H9 (cell line): ENCODE measurements at regions not wholly inside any gene's neighbourhood (a gene's known extent, or its start where the extent isn't known, plus 50 kb on each side); places are given as distances from the start of the nearest gene placed in this dataset.

Experiments
- DNase-seq: peaks from one replicate; pipeline ENCODE4 v3.0.0-alpha.2; 2017
- H2AFZ ChIP-seq: one replicate; pipeline ENCODE4 v1.6.1; 2013; ENCODE audit warnings: mild to moderate bottlenecking, low read length, control low read depth, moderate library complexity
- H2AK5ac ChIP-seq: 2 replicates; pipeline ENCODE4 v1.6.1; 2013; ENCODE audit warnings: low read length, control low read depth, mixed read lengths; ENCODE audit not compliant: insufficient read length
- H2BK120ac ChIP-seq: one replicate; pipeline ENCODE4 v1.6.1; 2013; ENCODE audit warnings: low read depth, mild to moderate bottlenecking, low read length, control low read depth, inconsistent platforms; ENCODE audit not compliant: poor library complexity, severe bottlenecking
- H2BK12ac ChIP-seq: 2 replicates; pipeline ENCODE4 v1.6.1; 2013; ENCODE audit warnings: low read length, control low read depth, mixed read lengths, low read depth; ENCODE audit not compliant: insufficient read length
- H2BK15ac ChIP-seq: 2 replicates; pipeline ENCODE4 v1.6.1; 2013; ENCODE audit warnings: low read depth, low read length, control low read depth
- H2BK20ac ChIP-seq: one replicate; pipeline ENCODE4 v1.6.1; 2013; ENCODE audit warnings: low read depth, mild to moderate bottlenecking, low read length, control low read depth, inconsistent platforms; ENCODE audit not compliant: poor library complexity, severe bottlenecking
- H2BK5ac ChIP-seq: 2 replicates; pipeline ENCODE4 v1.6.1; 2013; ENCODE audit warnings: low read length, control low read depth, mixed read lengths; ENCODE audit not compliant: insufficient read length
- H3K14ac ChIP-seq: 2 replicates; pipeline ENCODE4 v1.6.1; 2013; ENCODE audit warnings: low read length, control low read depth; ENCODE audit not compliant: insufficient read depth
- H3K18ac ChIP-seq: 2 replicates; pipeline ENCODE4 v1.6.1; 2013; ENCODE audit warnings: low read depth, mild to moderate bottlenecking, mixed read lengths, low read length, control low read depth; ENCODE audit not compliant: insufficient read length
- H3K23ac ChIP-seq: 2 replicates; pipeline ENCODE4 v1.6.1; 2013; ENCODE audit warnings: low read length, control low read depth, mixed read lengths, low read depth; ENCODE audit not compliant: insufficient read length
- H3K23me2 ChIP-seq: 2 replicates; pipeline ENCODE4 v1.6.1; 2013; ENCODE audit warnings: low read depth, mild to moderate bottlenecking, mixed read lengths, low read length, control low read depth; ENCODE audit not compliant: insufficient read length, poor library complexity, severe bottlenecking
- H3K27ac ChIP-seq: 2 replicates; pipeline ENCODE4 v1.5.1; 2013; ENCODE audit warnings: low read length, control low read depth, mixed read lengths, low read depth; ENCODE audit not compliant: insufficient read length
- H3K27me3 ChIP-seq: 2 replicates; pipeline ENCODE4 v1.6.1; 2013; ENCODE audit warnings: low read length, control low read depth, inconsistent platforms; ENCODE audit not compliant: insufficient read depth
- H3K4ac ChIP-seq: 2 replicates; pipeline ENCODE4 v1.6.1; 2013; ENCODE audit warnings: low read depth, mild to moderate bottlenecking, control low read depth, inconsistent platforms, low read length, moderate library complexity
- H3K4me1 ChIP-seq: 2 replicates; pipeline ENCODE4 v1.6.1; 2013; ENCODE audit warnings: low read length, control low read depth, inconsistent platforms; ENCODE audit not compliant: insufficient read depth
- H3K4me2 ChIP-seq: 2 replicates; pipeline ENCODE4 v1.6.1; 2013; ENCODE audit warnings: low read length, control low read depth, mixed read lengths; ENCODE audit not compliant: insufficient read length, insufficient read depth
- H3K56ac ChIP-seq: 2 replicates; pipeline ENCODE4 v1.6.1; 2013; ENCODE audit warnings: low read depth, mild to moderate bottlenecking, mixed read lengths, low read length, control low read depth; ENCODE audit not compliant: insufficient read length
- H3K79me1 ChIP-seq: 2 replicates; pipeline ENCODE4 v1.6.1; 2013; ENCODE audit warnings: low read depth, mild to moderate bottlenecking, moderate library complexity, low read length, control low read depth, inconsistent platforms; ENCODE audit not compliant: insufficient read depth, poor library complexity, severe bottlenecking
- H3K79me2 ChIP-seq: 2 replicates; pipeline ENCODE4 v1.6.1; 2013; ENCODE audit warnings: low read length, control low read depth, inconsistent platforms; ENCODE audit not compliant: insufficient read depth
- H3K9ac ChIP-seq: 2 replicates; pipeline ENCODE4 v1.6.1; 2013; ENCODE audit warnings: low read length, control low read depth, mixed read lengths; ENCODE audit not compliant: insufficient read length; ENCODE audit errors: extremely low read depth
- H3K9me3 ChIP-seq: one replicate; pipeline ENCODE4 v1.6.1; 2013; ENCODE audit warnings: low read depth, low read length, inconsistent platforms; ENCODE audit not compliant: control insufficient read depth
- H3T11ph ChIP-seq: one replicate; pipeline ENCODE4 v1.6.1; 2013; ENCODE audit warnings: mild to moderate bottlenecking, low read length, control low read depth, inconsistent platforms
- H4K20me1 ChIP-seq: one replicate; pipeline ENCODE4 v1.6.1; 2013; ENCODE audit not compliant: control insufficient read depth, insufficient read length, insufficient read depth
- H4K5ac ChIP-seq: 2 replicates; pipeline ENCODE4 v1.6.1; 2013; ENCODE audit warnings: low read depth, mild to moderate bottlenecking, mixed read lengths, low read length, control low read depth; ENCODE audit not compliant: insufficient read length
- H4K8ac ChIP-seq: replicated peaks from 2 replicates; pipeline ENCODE4 v1.6.1; 2013; ENCODE audit warnings: low read length, control low read depth, mixed read lengths, low read depth; ENCODE audit not compliant: insufficient read length
- H4K91ac ChIP-seq: 2 replicates; pipeline ENCODE4 v1.6.1; 2013; ENCODE audit warnings: low read depth, mild to moderate bottlenecking, moderate library complexity, mixed read lengths, low read length, control low read depth; ENCODE audit not compliant: insufficient read length
- H3K27ac Mint-ChIP-seq, 3 experiments: 2 replicates in 2 of 3; 3 replicates in 1 of 3; pipeline ENCODE4 v1.8.0; 2020 to 2021; ENCODE audit warnings: mixed read lengths in 3 of 3, mild to moderate bottlenecking in 1 of 3, moderate library complexity in 1 of 3
- H3K27me3 Mint-ChIP-seq: 2 replicates; pipeline ENCODE4 v1.8.0; 2021; ENCODE audit warnings: low read depth, mild to moderate bottlenecking, moderate library complexity, mixed read lengths
- H3K36me3 Mint-ChIP-seq, 3 experiments: 2 replicates in 2 of 3; 3 replicates in 1 of 3; pipeline ENCODE4 v1.8.0; 2020 to 2021; ENCODE audit warnings: low read depth in 3 of 3, mixed read lengths in 3 of 3; ENCODE audit not compliant: insufficient read depth in 1 of 3
- H3K4me1 Mint-ChIP-seq, 2 experiments: 2 replicates each; pipeline ENCODE4 v1.8.0; 2020; ENCODE audit warnings: mixed read lengths in 2 of 2
- H3K4me3 Mint-ChIP-seq, 2 experiments: 2 replicates in 1 of 2; 3 replicates in 1 of 2; pipeline ENCODE4 v1.8.0; 2020 to 2021; ENCODE audit warnings: mild to moderate bottlenecking in 2 of 2, mixed read lengths in 2 of 2, moderate library complexity in 1 of 2
- H3K9me3 Mint-ChIP-seq, 2 experiments: 2 replicates in 1 of 2; 3 replicates in 1 of 2; pipeline ENCODE4 v1.8.0; 2020; ENCODE audit warnings: mild to moderate bottlenecking in 2 of 2, mixed read lengths in 2 of 2, moderate library complexity in 1 of 2
- WGBS: extraction: QIAGEN DNeasy Blood & Tissue Kit; methylation state at CpG from one replicate; pipeline ENCODE4 v1.1.7; 2013; ENCODE audit warnings: missing lambda C conversion rate, low lambda C conversion rate, mixed read lengths; ENCODE audit not compliant: insufficient read length; ENCODE audit errors: extremely low coverage; 5-methylcytosine and 5-hydroxymethylcytosine counted together
- TF ChIP-seq, protein P1 (sequence below): fragments of 200-600 bp; sonication (generic); conservative IDR thresholded peaks from 3 replicates; pipeline ENCODE4 v1.8.0; 2021; ENCODE audit warnings: antibody characterized with exemption, mild to moderate bottlenecking

DNA sequence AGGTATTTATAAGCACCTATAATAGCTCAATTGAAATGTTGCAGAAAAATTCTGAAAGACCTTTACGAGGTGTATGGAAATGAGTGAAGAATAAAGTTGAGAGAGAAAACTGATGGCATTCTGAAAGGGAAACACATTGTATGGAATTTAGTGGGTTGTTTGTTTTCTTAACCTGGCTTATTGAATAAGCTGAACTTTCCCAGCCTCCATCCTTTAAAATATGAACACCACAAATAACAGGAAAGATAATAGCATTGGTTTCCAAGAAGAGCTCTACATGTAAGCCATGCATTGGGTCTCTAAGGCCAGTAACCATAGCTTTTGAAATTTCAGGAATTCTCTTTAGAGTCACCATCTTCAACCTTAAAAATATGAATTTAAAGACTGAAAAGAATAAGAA lies 709.0 kb downstream of the USP25 start:
- TF ChIP-seq, protein P1, sequence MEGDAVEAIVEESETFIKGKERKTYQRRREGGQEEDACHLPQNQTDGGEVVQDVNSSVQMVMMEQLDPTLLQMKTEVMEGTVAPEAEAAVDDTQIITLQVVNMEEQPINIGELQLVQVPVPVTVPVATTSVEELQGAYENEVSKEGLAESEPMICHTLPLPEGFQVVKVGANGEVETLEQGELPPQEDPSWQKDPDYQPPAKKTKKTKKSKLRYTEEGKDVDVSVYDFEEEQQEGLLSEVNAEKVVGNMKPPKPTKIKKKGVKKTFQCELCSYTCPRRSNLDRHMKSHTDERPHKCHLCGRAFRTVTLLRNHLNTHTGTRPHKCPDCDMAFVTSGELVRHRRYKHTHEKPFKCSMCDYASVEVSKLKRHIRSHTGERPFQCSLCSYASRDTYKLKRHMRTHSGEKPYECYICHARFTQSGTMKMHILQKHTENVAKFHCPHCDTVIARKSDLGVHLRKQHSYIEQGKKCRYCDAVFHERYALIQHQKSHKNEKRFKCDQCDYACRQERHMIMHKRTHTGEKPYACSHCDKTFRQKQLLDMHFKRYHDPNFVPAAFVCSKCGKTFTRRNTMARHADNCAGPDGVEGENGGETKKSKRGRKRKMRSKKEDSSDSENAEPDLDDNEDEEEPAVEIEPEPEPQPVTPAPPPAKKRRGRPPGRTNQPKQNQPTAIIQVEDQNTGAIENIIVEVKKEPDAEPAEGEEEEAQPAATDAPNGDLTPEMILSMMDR, result no peak

More for the DNA sequence above, 709.0 kb downstream of the USP25 start:
- Histone ChIP-seq H3K4ac (no peak overlapping the region), H3K18ac (no peak overlapping the region), H3K4me1 (no peaks in the 10 kb centered on the region), H4K5ac (no peak overlapping the region), H2BK20ac (no peak overlapping the region), H3K79me1 (no peaks in the 10 kb centered on the region), H2BK12ac (no peak overlapping the region), H3T11ph (no peak overlapping the region), H3K9me3 (no peaks in the 10 kb centered on the region), H3K23me2 (no peaks in the 10 kb centered on the region), H3K56ac (no peak overlapping the region), H3K79me2 (no peaks in the 10 kb centered on the region), H3K23ac (no peak overlapping the region), H4K91ac (no peak overlapping the region), H2AK5ac (no peak overlapping the region), H2BK15ac (no peak overlapping the region), H3K14ac (no peak overlapping the region), H2AFZ (no peak overlapping the region), H3K4me2 (no peak overlapping the region), H4K8ac (no peak overlapping the region), H2BK5ac (no peak overlapping the region), H3K27me3 (no peaks in the 10 kb centered on the region), H2BK120ac (no peak overlapping the region), H3K27ac (no peak overlapping the region), H3K9ac (no peak overlapping the region), H4K20me1 (no peaks in the 10 kb centered on the region)
- no peak for DNase-seq
- Mint-ChIP-seq H3K36me3 (no peaks in the 10 kb centered on the region), H3K4me1 (no peaks in the 10 kb centered on the region), H3K4me3 (no peak overlapping the region), H3K27me3 (no peaks in the 10 kb centered on the region), H3K27ac (no peak overlapping the region), H3K9me3 (no peaks in the 10 kb centered on the region; a peak in 1 of 5 replicates)
- no CpG with 5 or more reads among the region's 1 CpG for WGBS
